NCI-H1694 (cell line): ENCODE measurements at regions not wholly inside any gene's neighbourhood (a gene's known extent, or its start where the extent isn't known, plus 50 kb on each side); places are given as distances from the start of the nearest gene placed in this dataset.
A peak's percentile ranks its signal among the peaks of the same experiment; 100 is the strongest.
"Not testable (repeated sequence)": the region's sequence is repeated elsewhere in the genome, so short reads cannot be mapped to it uniquely, and the experiment has no call there.

Source experiments
- DNase-seq: peaks from one replicate; lab custom pipeline; 2025; lab: John Stamatoyannopoulos, UW

GRCh38 chr17:54191261-54191660, 368.5 kb downstream of the KIF2B start:
- DNase-seq = peak; percentile 81

GRCh38 chr17:54194268-54194667, 371.5 kb downstream of the KIF2B start:
- DNase-seq = peak; percentile 54

GRCh38 chr17:54196751-54197150, 374.0 kb downstream of the KIF2B start:
- no peak for DNase-seq

- DNase-seq = not testable (repeated sequence)
Observed at GRCh38 chr17:54201380-54201779, 378.7 kb downstream of the KIF2B start.

- no peak for DNase-seq
Observed at GRCh38 chr17:54220829-54221228, 398.1 kb downstream of the KIF2B start.

GRCh38 chr17:54221499-54221898, 398.8 kb downstream of the KIF2B start:
- no peak for DNase-seq

GRCh38 chr17:54235571-54235970, 412.8 kb downstream of the KIF2B start:
- peak; percentile 68 for DNase-seq

GRCh38 chr17:54237911-54238515, 415.3 kb downstream of the KIF2B start:
- no peak for DNase-seq

- DNase-seq = no peak
Observed at GRCh38 chr17:54239291-54239690, 416.6 kb downstream of the KIF2B start.

GRCh38 chr17:54255696-54256095, 433.0 kb downstream of the KIF2B start:
- DNase-seq = no peak

- DNase-seq = no peak
Observed at GRCh38 chr17:54256401-54256929, 433.7 kb downstream of the KIF2B start.

- no peak for DNase-seq
Observed at GRCh38 chr17:54257440-54257839, 434.7 kb downstream of the KIF2B start.

GRCh38 chr17:54259476-54259875, 436.7 kb downstream of the KIF2B start:
- peak; percentile 24 for DNase-seq

- no peak for DNase-seq
Observed at GRCh38 chr17:54261465-54261864, 438.7 kb downstream of the KIF2B start.

- no peak for DNase-seq
Observed at GRCh38 chr17:54269881-54270280, 447.2 kb downstream of the KIF2B start.

- no peak for DNase-seq
Observed at GRCh38 chr17:54270499-54270898, 447.8 kb downstream of the KIF2B start.

GRCh38 chr17:54277868-54278267, 455.1 kb downstream of the KIF2B start:
- no peak for DNase-seq

- DNase-seq = no peak
Observed at GRCh38 chr17:54280741-54281140, 458.0 kb downstream of the KIF2B start.

- DNase-seq = no peak
Observed at GRCh38 chr17:54282886-54283285, 460.2 kb downstream of the KIF2B start.

- no peak for DNase-seq
Observed at GRCh38 chr17:54307351-54307750, 484.6 kb downstream of the KIF2B start.

- DNase-seq = no peak
Observed at GRCh38 chr17:54324813-54325212, 502.1 kb downstream of the KIF2B start.

GRCh38 chr17:54339731-54340130, 517.0 kb downstream of the KIF2B start:
- DNase-seq = no peak

- no peak for DNase-seq
Observed at GRCh38 chr17:54347495-54347894, 524.8 kb downstream of the KIF2B start.

GRCh38 chr17:54348234-54348633, 525.5 kb downstream of the KIF2B start:
- DNase-seq = no peak
